HG03139 (cell line): ENCODE measurements at regions not wholly inside any gene's neighbourhood (a gene's known extent, or its start where the extent isn't known, plus 50 kb on each side); places are given as distances from the start of the nearest gene placed in this dataset.

Source experiments
- ATAC-seq: cut with Tn5 transposase; IDR thresholded peaks from one replicate; pipeline ENCODE4 v1.9.1; 2021; ENCODE audit not compliant: unreplicated experiment

DNA sequence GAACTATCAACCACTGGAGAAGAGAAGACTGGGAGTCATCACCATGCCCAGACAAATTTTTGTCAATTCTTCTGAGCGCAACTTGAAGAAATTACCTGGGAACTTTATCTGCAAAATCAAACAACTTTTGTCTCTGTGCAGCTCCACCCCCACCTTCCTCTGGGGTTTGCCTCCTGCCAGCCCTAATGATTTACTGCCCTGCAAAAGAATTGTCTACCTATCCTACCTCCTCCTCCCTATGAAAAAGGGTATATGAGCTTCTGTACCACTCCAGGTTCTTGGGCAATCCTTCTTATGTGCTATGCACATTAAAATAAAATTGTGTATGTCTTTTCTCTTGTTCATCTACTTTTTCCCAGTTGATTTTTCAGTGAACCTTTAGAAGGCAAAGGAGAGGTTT, 191.9 kb downstream of the URB2 start:
- ATAC-seq: no peak

DNA sequence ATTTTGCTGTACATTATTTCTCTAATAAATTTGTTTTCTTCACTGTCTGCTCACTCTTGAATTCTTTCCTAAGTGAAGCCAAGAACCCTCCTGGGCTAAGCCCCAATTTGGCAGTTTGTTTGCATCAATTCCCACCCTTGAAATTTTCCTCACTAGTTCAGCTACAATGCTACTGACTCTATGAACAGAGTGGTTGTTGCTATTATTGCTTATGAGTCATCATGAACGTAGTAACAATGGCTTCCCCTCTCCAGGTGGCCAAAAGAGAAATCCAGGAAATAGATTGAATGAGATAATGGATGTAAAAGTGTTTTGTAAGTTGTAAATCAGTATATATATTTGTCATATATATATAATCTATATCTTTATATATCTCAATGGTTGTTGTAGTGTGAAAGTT, 193.0 kb downstream of the URB2 start:
- no peak for ATAC-seq

DNA sequence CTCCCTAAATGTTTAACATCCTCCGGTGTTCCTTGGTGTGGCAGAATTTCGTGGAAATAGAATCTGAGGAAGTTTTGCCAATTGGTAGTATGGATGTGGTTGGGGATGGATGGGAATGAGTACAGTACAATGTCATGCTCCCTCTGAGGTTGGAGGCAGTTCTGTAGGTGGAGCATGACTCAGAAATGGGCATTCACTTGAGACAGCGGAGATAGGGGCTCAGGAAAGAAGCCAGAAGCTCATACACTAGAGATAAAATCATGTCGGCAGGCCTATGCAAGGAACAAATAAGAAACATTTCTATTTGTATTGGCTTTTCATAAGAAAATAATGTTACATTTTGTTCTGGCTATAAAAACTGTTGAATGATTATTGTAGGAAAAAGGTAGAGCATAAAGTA, 196.0 kb downstream of the URB2 start:
- ATAC-seq: no peak

DNA sequence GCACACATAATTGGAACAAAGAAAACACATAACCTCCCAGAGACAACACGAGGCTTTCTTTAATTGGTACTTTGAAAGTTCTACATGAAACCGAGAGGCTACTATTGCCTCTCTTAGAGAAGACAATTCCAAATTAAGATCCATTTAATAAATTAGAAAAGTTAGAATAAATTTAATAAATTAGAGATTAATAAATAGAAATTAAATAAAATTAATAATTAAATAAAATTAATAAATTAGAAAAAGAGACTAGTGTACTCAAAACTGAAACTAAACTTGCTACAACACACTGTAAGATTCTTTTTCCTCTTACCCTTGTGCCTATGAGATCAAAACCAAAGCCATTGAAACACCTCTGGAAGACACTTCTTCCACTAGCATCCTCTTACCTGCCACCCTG, 199.0 kb downstream of the URB2 start:
- ATAC-seq: no peak

DNA sequence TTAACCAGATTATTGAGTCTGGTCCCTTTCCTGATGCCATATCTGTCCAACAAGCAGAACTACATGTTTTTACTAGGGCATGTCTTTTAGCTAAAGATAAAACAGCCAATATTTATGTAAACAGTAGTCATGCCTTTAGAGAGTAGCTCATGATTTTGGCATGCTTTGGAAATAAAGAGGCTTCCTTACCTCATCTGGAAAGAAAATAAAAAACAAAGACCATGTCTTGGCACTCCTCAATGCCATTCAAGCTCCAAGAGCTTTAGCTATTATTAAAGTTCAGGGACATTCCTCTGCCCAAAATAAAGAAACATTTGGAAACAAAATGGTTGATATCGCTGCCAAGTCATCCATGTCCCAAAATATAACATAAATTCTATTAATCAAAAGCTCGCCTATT, 202.4 kb downstream of the URB2 start:
- no peak for ATAC-seq

DNA sequence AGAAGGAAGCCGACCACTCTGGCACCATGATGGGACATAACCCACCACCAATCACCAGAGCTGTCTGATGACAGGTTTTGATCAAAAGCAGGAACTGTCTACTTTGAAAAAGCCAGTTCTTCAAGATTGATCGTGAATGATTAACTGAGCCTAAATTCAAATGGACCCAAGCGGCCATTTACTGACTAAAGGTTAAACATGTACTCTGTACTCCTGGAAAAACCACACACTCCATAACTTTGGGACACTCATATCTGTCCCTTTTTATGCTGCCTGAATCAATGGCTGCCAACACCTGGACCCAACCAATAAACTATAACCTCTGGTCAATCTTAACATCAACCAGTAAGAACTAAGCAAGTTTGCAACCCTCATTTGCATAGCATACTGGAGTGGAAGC, 206.6 kb downstream of the URB2 start:
- no peak for ATAC-seq

DNA sequence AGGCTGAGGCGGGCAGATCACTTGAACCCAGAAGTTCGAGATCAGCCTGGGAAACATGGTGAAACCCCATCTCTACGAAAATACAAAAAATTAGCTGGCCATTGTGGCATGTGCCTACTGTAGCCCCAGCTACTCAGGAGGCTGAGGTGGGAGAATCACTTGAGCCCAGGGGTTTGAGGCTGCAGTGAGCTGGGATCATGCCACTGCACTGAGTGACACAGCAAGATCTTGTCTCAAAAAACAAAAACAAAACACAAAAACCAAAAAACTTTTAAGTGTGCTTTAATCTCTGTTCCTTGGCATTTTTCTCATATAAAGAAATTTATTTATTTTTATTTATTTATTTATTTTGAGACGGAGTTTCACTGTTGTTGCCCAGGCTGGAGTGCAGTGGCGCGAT, 208.2 kb downstream of the URB2 start:
- no peak for ATAC-seq

DNA sequence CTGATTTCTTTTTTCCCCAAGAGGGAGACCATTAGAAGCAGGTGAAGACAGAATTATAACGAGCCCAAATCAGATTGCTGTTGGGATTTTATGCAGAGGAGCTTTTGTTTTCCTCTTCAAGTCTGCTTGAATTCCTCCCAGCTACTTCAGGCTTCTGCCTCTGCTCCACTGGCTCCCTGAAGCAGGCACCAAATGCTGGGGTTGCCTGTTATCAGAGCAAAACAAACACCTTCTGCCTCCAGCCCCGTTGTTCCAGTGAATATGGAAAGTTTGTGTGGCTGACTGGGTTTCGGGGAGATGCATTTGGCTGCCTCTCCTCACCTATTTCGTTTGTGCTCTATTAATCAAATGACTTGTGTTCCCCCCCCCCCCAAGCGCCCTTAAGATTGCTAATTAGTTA, 209.2 kb downstream of the URB2 start:
- ATAC-seq: no peak

DNA sequence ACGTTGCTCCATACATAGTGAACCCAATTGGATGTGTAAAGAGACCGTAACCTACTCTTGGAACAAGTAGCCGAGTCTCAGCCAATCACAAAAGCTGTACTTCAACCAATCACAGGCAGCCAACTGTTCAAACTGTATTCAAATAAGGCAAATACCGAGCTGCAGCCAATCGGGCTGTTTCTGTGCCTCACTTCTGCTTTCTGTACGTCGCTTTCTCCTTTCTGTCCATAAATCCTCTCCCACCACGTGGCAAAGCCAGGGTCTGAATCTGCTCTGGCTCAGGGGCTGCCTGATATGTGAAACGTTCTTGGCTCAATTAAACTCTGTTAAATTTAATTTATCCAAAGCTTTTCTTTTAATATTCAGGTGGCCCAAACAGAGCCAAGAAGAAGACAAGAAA, 210.3 kb downstream of the URB2 start:
- no peak for ATAC-seq

DNA sequence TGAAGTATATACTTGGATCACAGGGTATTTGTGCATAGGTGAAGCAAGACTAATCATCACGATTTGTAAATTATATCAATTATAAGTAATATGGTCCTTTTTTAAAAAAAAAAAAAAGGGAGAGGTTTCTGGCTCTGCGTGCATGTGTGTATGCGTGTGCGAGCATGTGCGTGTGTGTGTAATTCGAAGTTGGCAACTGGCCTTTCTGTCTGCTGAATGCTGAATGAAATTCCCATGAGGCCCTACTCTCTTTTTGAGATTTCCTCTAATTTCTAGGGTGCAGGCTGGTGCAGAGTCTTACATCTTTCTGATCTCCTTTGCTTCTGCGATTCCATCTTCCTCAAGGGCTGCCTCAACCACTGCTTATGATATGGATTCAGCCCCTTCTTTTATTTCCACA, 212.2 kb downstream of the URB2 start:
- no peak for ATAC-seq

DNA sequence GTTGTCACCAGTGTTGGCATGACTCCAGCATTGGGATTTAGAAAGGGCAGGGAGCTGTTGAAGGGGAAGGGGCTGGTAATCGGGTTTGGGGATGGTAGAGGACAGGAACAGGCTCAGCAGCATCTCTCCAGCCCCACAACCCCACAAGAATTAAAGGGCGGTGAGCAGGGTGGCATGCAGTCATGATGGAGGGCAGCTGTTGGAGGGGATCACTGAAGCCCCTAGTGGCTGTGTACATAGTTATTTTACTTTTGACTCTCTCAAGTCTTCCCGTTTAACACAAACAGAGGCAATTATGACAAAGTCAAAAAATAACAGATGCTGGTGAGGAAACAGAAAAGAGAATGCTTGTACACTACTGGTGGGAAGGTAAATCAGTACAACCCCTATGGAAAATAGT, 213.8 kb downstream of the URB2 start:
- ATAC-seq: no peak

DNA sequence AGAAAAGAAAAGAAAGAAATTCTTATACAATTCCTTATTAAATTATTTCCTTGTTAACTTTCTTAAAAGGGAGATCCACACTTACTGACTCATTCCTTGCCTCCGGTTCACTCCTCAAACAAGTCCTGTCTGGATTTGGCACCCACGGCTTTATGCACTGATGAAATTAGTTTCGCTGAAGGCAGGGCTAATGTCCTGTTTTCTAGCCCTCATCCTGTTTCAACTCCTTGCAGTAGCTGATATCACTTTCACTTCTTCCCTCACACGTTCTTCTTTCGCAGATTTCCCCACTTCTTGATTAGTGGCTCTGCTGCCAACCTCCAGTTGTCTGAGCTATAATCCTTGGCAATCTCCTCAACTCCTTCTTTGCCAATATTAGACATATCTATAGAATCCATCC, 215.2 kb downstream of the URB2 start:
- ATAC-seq: no peak

DNA sequence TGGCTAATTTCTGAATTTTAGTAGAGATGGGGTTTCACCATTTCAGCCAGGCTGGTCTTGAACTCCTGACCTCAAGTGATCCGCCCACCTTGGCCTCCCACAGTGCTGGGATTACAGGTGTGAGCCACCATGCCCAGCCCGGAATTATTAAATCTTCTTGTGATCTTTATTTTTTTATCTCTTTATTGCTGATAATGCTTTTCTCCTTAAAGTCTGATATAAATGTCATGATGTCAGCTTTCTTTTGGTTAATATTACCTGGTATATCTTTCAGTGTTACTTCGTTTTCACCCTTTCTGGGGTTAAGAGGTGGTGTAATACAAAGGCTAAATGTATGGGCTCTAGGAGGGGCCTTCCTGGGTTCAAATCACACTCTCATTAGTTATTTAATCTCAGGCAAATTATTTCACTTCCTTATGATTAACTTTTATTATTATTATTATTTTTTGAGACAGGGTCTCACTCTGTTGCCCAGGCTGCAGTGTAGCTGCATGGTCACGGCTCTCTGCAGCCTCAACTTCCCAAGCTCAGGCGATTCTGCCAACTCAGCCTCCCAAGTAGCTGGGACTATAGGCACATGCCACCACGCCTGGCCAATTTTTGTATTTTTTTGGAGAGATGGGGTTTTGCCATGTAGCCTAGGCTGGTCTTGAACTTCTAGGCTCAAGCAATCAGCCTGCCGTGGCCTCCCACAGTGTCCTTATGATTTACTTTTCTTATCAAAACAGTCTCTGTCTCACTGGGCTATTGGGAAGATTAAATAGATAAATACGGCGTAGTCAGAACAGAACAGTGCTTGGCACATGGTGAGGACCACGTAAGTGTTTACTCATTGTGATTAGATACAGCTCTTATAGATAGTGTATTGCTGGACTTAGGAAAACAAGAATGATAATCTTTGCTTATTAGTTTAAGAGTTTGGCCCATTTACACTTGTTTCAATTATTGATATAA, 216.5 kb downstream of the URB2 start:
- ATAC-seq: no peak

DNA sequence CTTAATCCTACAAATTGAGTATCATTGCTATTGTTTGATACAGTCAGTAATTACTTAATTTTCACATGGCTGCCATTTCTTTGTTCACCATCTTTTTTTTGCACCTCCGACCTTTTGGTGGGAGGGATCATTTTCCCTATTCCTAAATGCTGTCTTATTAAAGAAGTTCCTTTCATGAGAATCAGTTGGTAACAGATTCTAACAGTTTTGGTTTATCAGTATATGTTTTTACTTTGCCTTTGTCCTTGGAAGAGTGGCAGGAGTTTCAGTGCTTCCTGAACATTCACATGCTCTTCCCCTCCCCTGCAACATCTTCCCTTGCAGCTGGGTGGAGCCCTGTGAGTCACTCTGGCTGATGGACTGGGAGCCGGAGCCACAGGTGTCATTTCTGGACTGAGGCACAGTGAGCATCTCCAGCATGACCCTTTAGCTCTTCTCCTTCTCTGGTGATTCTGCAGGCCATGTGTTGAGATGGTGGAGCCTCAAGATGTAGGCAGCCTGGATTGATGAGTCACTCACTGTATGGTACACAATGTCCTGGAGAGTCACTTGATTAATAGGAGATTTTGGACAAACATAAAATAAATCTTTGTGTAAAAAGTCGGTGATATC, 217.7 kb downstream of the URB2 start:
- no peak for ATAC-seq

DNA sequence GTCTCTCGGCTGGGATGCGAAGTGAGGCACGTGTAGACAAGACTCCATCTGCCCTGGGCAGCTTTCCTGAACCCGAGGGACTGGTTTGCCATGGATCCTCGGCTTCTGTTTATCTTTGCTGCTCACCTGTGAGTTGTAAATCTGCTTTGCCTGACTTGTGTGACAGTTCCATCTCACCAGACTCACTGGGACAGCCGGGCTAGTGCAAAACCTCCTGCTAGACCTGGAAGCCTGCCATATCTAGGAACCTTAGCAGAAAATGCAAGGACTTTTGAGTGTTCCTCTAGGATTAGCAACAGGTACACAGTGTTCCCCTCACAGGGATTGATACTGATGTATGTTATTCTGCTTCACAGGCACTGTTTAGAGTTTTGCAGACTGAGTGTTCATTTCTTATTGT, 218.6 kb downstream of the URB2 start:
- no peak for ATAC-seq

DNA sequence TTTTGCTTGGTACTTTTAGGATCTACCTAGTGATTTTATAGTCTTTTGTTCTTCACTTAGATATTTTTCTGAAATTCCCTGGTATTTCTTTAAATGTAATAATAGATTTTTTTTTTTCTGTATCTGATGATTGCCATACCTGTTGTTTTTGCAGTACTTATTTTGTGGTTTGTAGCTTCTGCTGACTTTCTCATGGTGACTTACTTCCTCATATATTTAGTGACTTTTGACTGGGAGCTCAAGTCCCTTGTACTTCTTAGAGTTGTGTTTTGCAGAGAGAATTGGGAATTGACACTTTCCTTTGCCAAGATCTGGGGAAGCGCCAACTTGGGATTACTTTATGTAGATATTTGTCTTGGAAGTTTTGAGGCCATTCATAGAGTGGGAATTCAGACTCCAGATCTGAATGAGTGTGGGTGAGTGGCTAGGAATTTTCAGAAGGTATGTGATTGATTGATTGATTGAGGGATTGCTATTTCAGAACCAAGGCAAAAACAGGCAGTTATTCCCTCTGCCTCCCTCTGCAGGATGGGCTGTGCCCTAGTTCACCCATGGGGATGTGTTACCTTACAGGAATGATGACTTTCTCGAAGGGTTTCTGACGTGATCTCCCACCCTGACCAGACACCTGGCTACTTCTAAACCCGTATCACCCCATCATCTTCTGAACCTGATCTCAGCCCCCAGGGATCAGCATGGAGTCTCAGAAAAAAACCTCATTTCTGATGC, 219.5 kb downstream of the URB2 start:
- ATAC-seq: no peak

DNA sequence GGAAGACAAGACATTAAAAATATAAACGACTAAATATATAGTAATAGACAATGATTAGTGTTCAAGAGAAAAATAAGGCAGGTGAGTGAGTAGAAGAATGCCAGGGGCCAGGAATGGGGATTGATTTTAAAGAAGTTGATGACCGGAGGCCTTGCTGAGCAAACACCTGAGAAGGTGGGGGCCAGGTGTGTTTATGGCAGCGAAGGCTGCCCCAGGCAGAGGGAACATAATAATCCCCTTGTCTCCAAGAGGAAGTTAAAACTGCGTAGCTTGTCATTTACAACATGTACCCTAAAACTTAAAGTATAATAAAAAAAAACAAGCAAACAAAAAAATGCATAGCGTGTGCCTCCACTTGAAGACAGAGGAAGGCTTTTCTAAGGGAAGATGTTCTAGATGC, 220.3 kb downstream of the URB2 start:
- no peak for ATAC-seq

DNA sequence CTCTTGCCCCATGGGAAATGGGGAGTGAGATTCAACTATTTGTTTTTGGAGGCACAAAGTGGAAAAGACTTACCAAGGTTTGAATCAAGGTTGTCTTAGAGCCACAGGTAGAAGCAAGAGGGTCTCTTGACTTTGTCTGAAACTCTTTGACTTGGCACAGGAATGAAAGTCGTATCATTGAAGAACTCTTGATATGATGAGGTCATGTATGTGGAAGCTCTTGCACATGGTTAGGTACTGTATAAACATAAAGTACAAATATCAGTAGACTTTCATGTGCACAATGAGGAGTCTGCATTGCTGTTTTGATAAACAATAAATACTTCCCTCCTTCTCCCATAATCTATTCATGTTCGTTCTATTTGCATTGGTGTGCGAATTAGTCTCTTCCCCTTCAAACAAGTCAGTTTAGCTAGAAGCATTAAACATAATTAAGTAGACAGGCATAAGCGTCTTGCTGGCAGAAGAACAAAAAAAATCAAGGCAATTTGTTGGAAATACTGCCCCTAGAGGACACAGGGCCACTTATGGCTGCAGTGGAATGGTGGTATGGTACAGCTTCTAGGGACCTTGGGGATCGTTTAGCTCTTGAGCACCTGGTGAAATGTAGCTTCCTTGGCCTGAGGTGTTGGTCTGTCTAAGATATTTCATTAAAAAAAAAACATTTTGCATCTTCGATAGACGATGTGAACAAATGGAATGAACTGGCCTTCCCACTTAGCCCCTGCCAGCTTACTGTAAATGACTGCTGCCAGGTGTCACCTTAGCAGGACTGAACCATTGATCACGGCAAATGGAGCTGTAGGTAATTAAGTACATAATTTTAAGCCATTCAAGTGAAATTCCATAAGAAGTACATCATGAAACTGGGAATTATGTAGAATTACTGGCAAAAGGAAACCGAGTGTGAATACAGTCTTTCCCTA, 218.0 kb upstream of the GALNT2 start:
- ATAC-seq: no peak

DNA sequence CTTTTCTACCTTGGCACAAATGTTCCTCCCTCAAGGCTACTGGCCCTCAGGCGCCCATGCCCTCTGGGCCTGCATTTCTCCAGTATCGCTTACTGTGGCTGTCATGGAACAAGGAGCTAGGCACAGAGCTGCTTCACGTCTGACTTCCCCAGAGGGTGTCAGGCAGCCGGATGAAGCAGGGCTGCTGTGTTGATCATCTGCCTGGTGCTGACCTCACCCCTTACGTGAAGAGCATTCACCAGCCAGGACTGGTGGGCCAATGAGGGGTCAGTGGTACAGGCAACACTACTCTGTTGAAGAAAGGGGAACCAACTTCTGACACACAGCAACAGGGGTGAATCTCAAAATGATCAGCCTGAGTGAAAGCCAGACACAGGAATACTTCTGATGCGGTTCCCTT, 215.5 kb upstream of the GALNT2 start:
- ATAC-seq: no peak

DNA sequence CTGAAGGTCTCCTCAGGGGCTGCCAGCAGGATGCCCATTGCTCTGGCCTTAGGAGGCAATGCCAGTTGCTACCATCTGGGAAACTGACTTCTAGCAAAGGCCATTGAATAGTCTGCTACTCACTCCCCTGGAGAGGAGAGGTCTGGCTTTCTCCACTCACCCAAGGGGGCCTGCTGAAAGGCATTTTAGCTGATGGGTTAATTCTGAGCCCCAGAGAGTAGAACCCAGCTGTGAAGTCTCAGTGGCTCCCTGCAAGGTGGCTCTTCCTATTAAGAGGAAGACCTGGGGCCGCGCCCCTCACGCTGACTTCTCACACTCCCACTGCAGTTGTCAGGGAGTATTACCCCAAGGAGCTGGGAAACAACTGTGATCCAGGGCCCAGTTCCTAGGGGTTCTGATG, 213.3 kb upstream of the GALNT2 start:
- no peak for ATAC-seq

DNA sequence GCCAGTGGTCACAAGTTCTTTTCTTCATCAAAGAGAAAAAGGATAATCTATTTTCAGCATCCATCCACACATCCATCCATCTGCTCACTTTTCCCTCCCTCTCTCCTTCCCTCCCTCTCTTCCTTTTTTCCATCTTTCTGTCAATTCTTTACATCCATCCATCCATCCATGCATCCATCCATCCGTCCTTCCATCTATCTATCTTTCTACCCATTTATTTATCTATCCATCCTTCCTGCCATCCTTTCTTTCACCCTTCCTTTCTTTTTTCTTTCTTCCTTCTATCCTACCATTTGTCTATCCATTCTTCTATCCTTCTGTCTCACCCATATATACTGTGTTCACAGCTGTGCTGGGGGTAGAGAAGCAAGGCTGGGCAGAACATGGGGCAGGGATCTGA, 212.4 kb upstream of the GALNT2 start:
- no peak for ATAC-seq
